Head of caudate nucleus (tissue), 42 donors: ENCODE measurements at regions not wholly inside any gene's neighbourhood (a gene's known extent, or its start where the extent isn't known, plus 50 kb on each side); places are given as distances from the start of the nearest gene placed in this dataset.

Experiments used
- DNase-seq, 42 donors: peaks; one replicate each; pipeline versions ENCODE4 v3.0.0 to v3.0.0-alpha.2; 2020 to 2021; ENCODE audit warnings: mixed read lengths in 7 of 42
- intact Hi-C: fragments of 100-400 bp; cut with DNase I; formaldehyde crosslinking; loops from one replicate; pipeline ENCODE4 v1.15.0; 2022

GRCh38 chr11:101401245-101401644 lies 182.6 kb downstream of the TRPC6 start:
- intact Hi-C loops, result no loop called here
- no peak for DNase-seq

GRCh38 chr11:101397979-101398378 lies 185.8 kb downstream of the TRPC6 start:
- intact Hi-C loops, result no loop called here
- DNase-seq, result no peak

- no peak for DNase-seq
- intact Hi-C loops, result no loop called here
Observed at GRCh38 chr11:101390539-101390938, 193.3 kb downstream of the TRPC6 start.

- no peak for DNase-seq
- intact Hi-C loops, result no loop called here
Observed at GRCh38 chr11:101369835-101370234, 214.0 kb downstream of the TRPC6 start.

- no peak for DNase-seq
- intact Hi-C loops, result no loop called here
Observed at GRCh38 chr11:101363706-101364275, 220.0 kb downstream of the TRPC6 start.

- intact Hi-C loops, result no loop called here
Observed at GRCh38 chr11:101362643-101363042, 221.2 kb downstream of the TRPC6 start.

GRCh38 chr11:101357771-101358170 lies 226.0 kb downstream of the TRPC6 start:
- no peak for DNase-seq
- intact Hi-C loops, result no loop called here

More at GRCh38 chr11:101362643-101363042, 221.2 kb downstream of the TRPC6 start:
- DNase-seq, result no peak

GRCh38 chr11:101354801-101355200 lies 225.2 kb upstream of the PGR start:
- DNase-seq, result no peak
- intact Hi-C loops, result no loop called here

GRCh38 chr11:101348786-101349185 lies 219.2 kb upstream of the PGR start:
- intact Hi-C loops, result no loop called here
- no peak for DNase-seq

GRCh38 chr11:101346591-101346990 lies 217.0 kb upstream of the PGR start:
- no peak for DNase-seq
- intact Hi-C loops, result no loop called here

- intact Hi-C loops, result no loop called here
- no peak for DNase-seq
Observed at GRCh38 chr11:101345891-101346290, 216.3 kb upstream of the PGR start.

- no peak for DNase-seq
- intact Hi-C loops, result no loop called here
Observed at GRCh38 chr11:101342307-101342706, 212.7 kb upstream of the PGR start.

- intact Hi-C loops, result no loop called here
- DNase-seq, result no peak
Observed at GRCh38 chr11:101341578-101341977, 212.0 kb upstream of the PGR start.

- no peak for DNase-seq
- intact Hi-C loops, result no loop called here
Observed at GRCh38 chr11:101336858-101337257, 207.2 kb upstream of the PGR start.

- DNase-seq, result no peak
- intact Hi-C loops, result no loop called here
Observed at GRCh38 chr11:101336155-101336554, 206.5 kb upstream of the PGR start.

GRCh38 chr11:101334581-101334980 lies 205.0 kb upstream of the PGR start:
- no peak for DNase-seq
- intact Hi-C loops, result no loop called here

GRCh38 chr11:101331411-101331810 lies 201.8 kb upstream of the PGR start:
- intact Hi-C loops, result no loop called here
- no peak for DNase-seq

GRCh38 chr11:101327908-101328307 lies 198.3 kb upstream of the PGR start:
- intact Hi-C loops, result no loop called here
- DNase-seq, result no peak

GRCh38 chr11:101326141-101326540 lies 196.5 kb upstream of the PGR start:
- no peak for DNase-seq
- intact Hi-C loops, result no loop called here

GRCh38 chr11:101323997-101324396 lies 194.4 kb upstream of the PGR start:
- intact Hi-C loops, result no loop called here

GRCh38 chr11:101321222-101321621 lies 191.6 kb upstream of the PGR start:
- no peak for DNase-seq
- intact Hi-C loops, result no loop called here

More at GRCh38 chr11:101323997-101324396, 194.4 kb upstream of the PGR start:
- peak in 9 of 42 donors; percentile 1 to 41 (median 9) for DNase-seq

- no peak for DNase-seq
- intact Hi-C loops, result no loop called here
Observed at GRCh38 chr11:101306721-101307120, 177.1 kb upstream of the PGR start.
